Activated B cell treated with CpG ODN at 0.5 μM for 24 hours (primary cell): ENCODE measurements at regions not wholly inside any gene's neighbourhood (a gene's known extent, or its start where the extent isn't known, plus 50 kb on each side); places are given as distances from the start of the nearest gene placed in this dataset.

Source experiments
- ATAC-seq: fragments of 200-7000 bp; cut with Tn5 transposase; one replicate; pipeline ENCODE4 v1.10.0; 2021; ENCODE audit warnings: low read depth, mild to moderate bottlenecking, moderate library complexity
- CTCF ChIA-PET: fragments of 350-600 bp; sonication (Branson Sonifier 250); formaldehyde crosslinking; loops from one replicate; lab custom pipeline; 2021; ENCODE audit warnings: antibody characterized with exemption; lab: Charles Lee
- POLR2A ChIA-PET: fragments of 350-600 bp; sonication (Branson Sonifier 250); formaldehyde crosslinking; loops from one replicate; lab custom pipeline; 2021; ENCODE audit warnings: antibody characterized with exemption; lab: Charles Lee
- DNase-seq: peaks from one replicate; pipeline ENCODE4 v3.0.0; 2022
- H3K27ac Mint-ChIP-seq: one replicate; pipeline ENCODE4 v1.8.0; 2020; ENCODE audit warnings: mixed read lengths
- H3K27me3 Mint-ChIP-seq: one replicate; pipeline ENCODE4 v1.8.0; 2021; ENCODE audit warnings: mixed read lengths
- H3K36me3 Mint-ChIP-seq: one replicate; pipeline ENCODE4 v1.8.0; 2021; ENCODE audit warnings: low read depth, mixed read lengths
- H3K4me1 Mint-ChIP-seq: one replicate; pipeline ENCODE4 v1.8.0; 2021; ENCODE audit warnings: mixed read lengths
- H3K4me3 Mint-ChIP-seq: one replicate; pipeline ENCODE4 v1.8.0; 2020; ENCODE audit warnings: mild to moderate bottlenecking, mixed read lengths
- H3K9me3 Mint-ChIP-seq: one replicate; pipeline ENCODE4 v1.8.0; 2020; ENCODE audit warnings: mixed read lengths
- CTCF ChIP-seq: fragments of 200-600 bp; IDR thresholded peaks from one replicate; pipeline ENCODE4 v1.8.0; 2022; ENCODE audit warnings: antibody characterized with exemption, mild to moderate bottlenecking
- intact Hi-C: fragments of 100-400 bp; cut with micrococcal nuclease; formaldehyde crosslinking; loops from one replicate; pipeline ENCODE4 v1.15.1; 2024

GRCh38 chr1:36675106-36675505, 192.4 kb upstream of the CSF3R start:
- CTCF ChIA-PET, result no interaction called here
- no peaks in the 10 kb centered on the region for H3K4me1 Mint-ChIP-seq
- H3K36me3 Mint-ChIP-seq, result no peaks in the 10 kb centered on the region
- TF ChIP-seq CTCF, result no peak
- POLR2A ChIA-PET, result no interaction called here
- H3K27me3 Mint-ChIP-seq, result peaks cover 14% of the 10 kb centered on the region
- intact Hi-C loops, result no loop called here
- H3K27ac Mint-ChIP-seq, result no peak overlapping the region
- DNase-seq (no peak), ATAC-seq (no peak)
- H3K4me3 Mint-ChIP-seq, result no peak overlapping the region
- H3K9me3 Mint-ChIP-seq, result peaks cover 2% of the 10 kb centered on the region

DNA sequence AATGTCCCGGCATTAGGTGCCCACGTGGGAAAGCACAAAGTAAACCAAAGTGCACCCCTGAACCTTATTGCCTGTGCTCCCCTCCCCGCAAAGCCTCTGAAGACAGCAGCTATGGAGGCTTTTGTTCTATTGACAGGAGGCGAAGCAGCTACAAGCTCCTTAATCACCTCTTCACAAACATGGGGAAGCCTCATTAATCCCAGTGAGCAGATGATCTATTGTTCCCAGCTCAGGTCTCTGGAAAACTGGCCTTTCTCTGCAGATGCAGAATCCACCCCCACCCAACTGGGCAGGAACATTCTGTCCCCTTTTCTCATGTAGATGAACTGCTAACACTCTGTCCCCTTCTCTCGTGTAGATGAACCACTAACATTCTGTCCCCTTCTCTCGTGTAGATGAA, 190.5 kb upstream of the CSF3R start:
- TF ChIP-seq CTCF, result no peak
- H3K9me3 Mint-ChIP-seq, result peaks cover 2% of the 10 kb centered on the region
- no peaks in the 10 kb centered on the region for H3K4me1 Mint-ChIP-seq
- H3K4me3 Mint-ChIP-seq, result no peak overlapping the region
- ChIA-PET POLR2A (no interaction called here), CTCF (no interaction called here)
- intact Hi-C loops, result no loop called here
- no peak overlapping the region for H3K27ac Mint-ChIP-seq
- ATAC-seq (no peak), DNase-seq (no peak)
- peaks cover 17% of the 10 kb centered on the region for H3K27me3 Mint-ChIP-seq
- H3K36me3 Mint-ChIP-seq, result no peaks in the 10 kb centered on the region

- H3K36me3 Mint-ChIP-seq, result no peaks in the 10 kb centered on the region
- ATAC-seq, result no peak
- intact Hi-C loops, result no loop called here
- H3K4me1 Mint-ChIP-seq, result peaks cover 6% of the 10 kb centered on the region
- ChIA-PET POLR2A (no interaction called here), CTCF (no interaction called here)
- no peaks in the 10 kb centered on the region for H3K9me3 Mint-ChIP-seq
- no peak for DNase-seq
- H3K4me3 Mint-ChIP-seq, result no peak overlapping the region
- no peak overlapping the region for H3K27ac Mint-ChIP-seq
- H3K27me3 Mint-ChIP-seq, result peaks cover 11% of the 10 kb centered on the region
- TF ChIP-seq CTCF, result no peak
These were observed 186.5 kb upstream of the CSF3R start for GRCh38 chr1:36669262-36669661.

- no peak for DNase-seq
- Mint-ChIP-seq H3K9me3 (no peaks in the 10 kb centered on the region), H3K4me3 (no peak overlapping the region), H3K27ac (no peak overlapping the region), H3K4me1 (peaks cover 13% of the 10 kb centered on the region), H3K36me3 (no peaks in the 10 kb centered on the region), H3K27me3 (peaks cover 13% of the 10 kb centered on the region)
- no peak for ATAC-seq
- TF ChIP-seq CTCF, result no peak
- intact Hi-C loops, result no loop called here
- POLR2A ChIA-PET, result no interaction called here
- CTCF ChIA-PET, result no interaction called here
These were observed 185.1 kb upstream of the CSF3R start for GRCh38 chr1:36667836-36668235.

GRCh38 chr1:36667256-36667655, 184.5 kb upstream of the CSF3R start:
- CTCF ChIA-PET, result no interaction called here
- TF ChIP-seq CTCF, result no peak

More at GRCh38 chr1:36667256-36667655, 184.5 kb upstream of the CSF3R start:
- Mint-ChIP-seq H3K27ac (no peak overlapping the region), H3K4me1 (peaks cover 13% of the 10 kb centered on the region), H3K36me3 (no peaks in the 10 kb centered on the region), H3K4me3 (no peak overlapping the region), H3K9me3 (no peaks in the 10 kb centered on the region), H3K27me3 (peaks cover 13% of the 10 kb centered on the region)
- ATAC-seq (no peak), DNase-seq (no peak)
- POLR2A ChIA-PET, result no interaction called here
- intact Hi-C loops, result no loop called here
